Esophagus squamous epithelium (tissue), 5 donors: ENCODE measurements at regions not wholly inside any gene's neighbourhood (a gene's known extent, or its start where the extent isn't known, plus 50 kb on each side); places are given as distances from the start of the nearest gene placed in this dataset.

Experiments
- DNase-seq: peaks from one replicate; lab custom pipeline; 2025; lab: John Stamatoyannopoulos, UW
- H3K27ac ChIP-seq, 4 donors: fragments of 200-600 bp; sonication (generic); one replicate each; pipeline ENCODE4 v1.5.1; 2016 to 2019; ENCODE audit warnings: mild to moderate bottlenecking in 1 of 4
- H3K27me3 ChIP-seq, 4 donors: fragments of 200-600 bp; sonication (generic); 1 replicate in 3 of 4; 2 replicates in 1 of 4; pipeline versions ENCODE4 v1.5.1 to v1.6.0; 2017 to 2021; ENCODE audit warnings: antibody characterized with exemption in 1 of 4
- H3K36me3 ChIP-seq, 3 donors: fragments of 200-600 bp; sonication (generic); one replicate each; pipeline ENCODE4 v1.5.1; 2016 to 2019
- H3K4me1 ChIP-seq, 3 donors: fragments of 200-600 bp; sonication (generic); one replicate each; pipeline ENCODE4 v1.5.1; 2017 to 2019
- H3K4me3 ChIP-seq, 4 donors: fragments of 200-600 bp; sonication (generic); 1 replicate in 3 of 4; 2 replicates in 1 of 4; pipeline ENCODE4 v1.5.1; 2016 to 2019; ENCODE audit warnings: mild to moderate bottlenecking in 2 of 4, moderate library complexity in 1 of 4
- H3K9me3 ChIP-seq, 3 donors: fragments of 200-600 bp; sonication (generic); one replicate each; pipeline ENCODE4 v1.5.1; 2016 to 2019
- CTCF ChIP-seq, 6 experiments: fragments of 450-650 bp in 4 of 6; fragments of 200-600 bp in 2 of 6; sonication (generic) in 2 of 6; IDR thresholded peaks; one replicate each; pipeline ENCODE4 v1.5.1; 2016 to 2019; ENCODE audit warnings: antibody characterized with exemption in 6 of 6, mild to moderate bottlenecking in 4 of 6, moderate library complexity in 4 of 6
- POLR2A ChIP-seq, 4 donors: fragments of 450-650 bp; IDR thresholded peaks; one replicate each; pipeline ENCODE4 v1.6.1; 2017; ENCODE audit warnings: antibody characterized with exemption in 4 of 4, mild to moderate bottlenecking in 4 of 4, moderate library complexity in 3 of 4
- WGBS, 2 donors: methylation state at CpG; one replicate each; pipeline ENCODE4 v1.1.5; 2018; 5-methylcytosine and 5-hydroxymethylcytosine counted together
- intact Hi-C: fragments of 100-400 bp; cut with DNase I; formaldehyde crosslinking; loops from one replicate; pipeline ENCODE4 v1.15.0; 2022
- donor health status: DM: yes; HTN: yes; CAD: no.

- Histone ChIP-seq H3K36me3 (no peaks in the 10 kb centered on the region), H3K9me3 (no peaks in the 10 kb centered on the region), H3K4me1 (peaks cover 0 to 2% (median 0%) of the 10 kb centered on the region in 3 donors), H3K27me3 (peaks cover 0 to 20% (median 0%) of the 10 kb centered on the region in 4 donors), H3K27ac (no peak overlapping the region), H3K4me3 (no peak overlapping the region)
- 90 to 98% methylated on average over 5 of the region's 5 CpGs for WGBS, 2 donors
- DNase-seq: no peak
- intact Hi-C loops: no loop called here
- TF ChIP-seq CTCF (IDR thresholded peaks at IDR 0.05) (no peak), POLR2A (IDR thresholded peaks at IDR 0.05) (no peak)
These were observed 78.2 kb upstream of the DLX6 start for GRCh38 chr7:96927131-96927530.

GRCh38 chr7:96928965-96929364 is 76.4 kb upstream of the DLX6 start:
- Histone ChIP-seq H3K4me3 (no peak overlapping the region), H3K27ac (no peak overlapping the region), H3K4me1 (no peaks in the 10 kb centered on the region), H3K9me3 (no peaks in the 10 kb centered on the region), H3K36me3 (no peaks in the 10 kb centered on the region), H3K27me3 (peaks cover 0 to 25% (median 0%) of the 10 kb centered on the region in 4 donors)
- 42 to 59% methylated on average over 2 of the region's 2 CpGs for WGBS, 2 donors
- no peak for DNase-seq
- TF ChIP-seq CTCF (IDR thresholded peaks at IDR 0.05) (no peak), POLR2A (IDR thresholded peaks at IDR 0.05) (no peak)
- intact Hi-C loops: no loop called here

GRCh38 chr7:96931891-96932290 is 73.5 kb upstream of the DLX6 start:
- WGBS, 2 donors: 75 to 88% methylated on average over 1 of the region's 1 CpG
- Histone ChIP-seq H3K27ac (no peak overlapping the region), H3K27me3 (peaks cover 0 to 20% (median 0%) of the 10 kb centered on the region in 4 donors), H3K9me3 (no peaks in the 10 kb centered on the region), H3K4me3 (no peak overlapping the region), H3K4me1 (no peaks in the 10 kb centered on the region), H3K36me3 (no peaks in the 10 kb centered on the region)
- intact Hi-C loops: no loop called here
- no peak for TF ChIP-seq CTCF (IDR thresholded peaks at IDR 0.05)
- no peak for TF ChIP-seq POLR2A (IDR thresholded peaks at IDR 0.05)
- no peak for DNase-seq

- Histone ChIP-seq H3K4me3 (no peak overlapping the region), H3K4me1 (no peaks in the 10 kb centered on the region), H3K27me3 (peaks cover 0 to 20% (median 0%) of the 10 kb centered on the region in 4 donors), H3K27ac (no peak overlapping the region), H3K36me3 (no peaks in the 10 kb centered on the region), H3K9me3 (no peaks in the 10 kb centered on the region)
- intact Hi-C loops: no loop called here
- DNase-seq: no peak
- 74 to 89% methylated on average over 7 to 9 of the region's 9 CpGs for WGBS, 2 donors
- TF ChIP-seq POLR2A (IDR thresholded peaks at IDR 0.05) (no peak), CTCF (IDR thresholded peaks at IDR 0.05) (no peak)
These were observed 72.2 kb upstream of the DLX6 start for GRCh38 chr7:96933067-96933645.

- no peaks in the 10 kb centered on the region for H3K9me3 ChIP-seq
- no peaks in the 10 kb centered on the region for H3K4me1 ChIP-seq
- no peak for TF ChIP-seq POLR2A (IDR thresholded peaks at IDR 0.05)
- TF ChIP-seq CTCF (IDR thresholded peaks at IDR 0.05): no peak
- peaks cover 0 to 29% (median 0%) of the 10 kb centered on the region in 4 donors for H3K27me3 ChIP-seq
- no peaks in the 10 kb centered on the region for H3K36me3 ChIP-seq
- intact Hi-C loops: no loop called here
- H3K27ac ChIP-seq: no peak overlapping the region
- DNase-seq: no peak
- H3K4me3 ChIP-seq: no peak overlapping the region
- WGBS, 2 donors: 73 to 82% methylated on average over 2 of the region's 2 CpGs
These were observed 68.7 kb upstream of the DLX6 start for GRCh38 chr7:96936621-96937020.
